MM.1S (cell line): ENCODE measurements at regions not wholly inside any gene's neighbourhood (a gene's known extent, or its start where the extent isn't known, plus 50 kb on each side); places are given as distances from the start of the nearest gene placed in this dataset.

Source experiments
- EZH2phosphoT487 ChIP-seq: fragments of 300-600 bp; sonication (generic); IDR thresholded peaks from 2 replicates; pipeline ENCODE4 v1.6.1; 2018; ENCODE audit warnings: antibody characterized with exemption, low read length
- TF ChIP-seq, protein P1 (sequence below): fragments of 300-600 bp; sonication (generic); IDR thresholded peaks from 2 replicates; pipeline ENCODE4 v1.5.1; 2016; ENCODE audit warnings: antibody characterized with exemption, low read length, mixed read lengths

DNA sequence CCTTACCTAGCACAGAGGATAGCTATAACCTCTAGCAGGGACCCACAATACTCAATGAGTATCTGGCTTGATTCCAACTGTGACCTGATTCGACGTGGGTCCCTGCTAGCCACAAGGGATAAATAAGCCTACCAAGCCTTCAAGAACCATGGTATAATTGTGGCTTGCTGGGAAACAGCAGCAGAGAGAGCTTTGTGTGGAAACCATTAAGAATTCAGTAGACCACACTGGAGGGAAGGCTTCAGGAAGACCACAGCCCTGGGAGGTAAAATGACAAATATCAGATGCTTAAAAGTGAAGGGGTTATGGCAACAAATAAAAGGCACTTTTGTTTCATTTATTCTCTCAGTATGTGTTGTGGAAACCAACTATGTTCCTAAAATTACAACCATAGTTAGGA lies 82.6 kb upstream of the WIPF1 start:
- TF ChIP-seq, protein P1, sequence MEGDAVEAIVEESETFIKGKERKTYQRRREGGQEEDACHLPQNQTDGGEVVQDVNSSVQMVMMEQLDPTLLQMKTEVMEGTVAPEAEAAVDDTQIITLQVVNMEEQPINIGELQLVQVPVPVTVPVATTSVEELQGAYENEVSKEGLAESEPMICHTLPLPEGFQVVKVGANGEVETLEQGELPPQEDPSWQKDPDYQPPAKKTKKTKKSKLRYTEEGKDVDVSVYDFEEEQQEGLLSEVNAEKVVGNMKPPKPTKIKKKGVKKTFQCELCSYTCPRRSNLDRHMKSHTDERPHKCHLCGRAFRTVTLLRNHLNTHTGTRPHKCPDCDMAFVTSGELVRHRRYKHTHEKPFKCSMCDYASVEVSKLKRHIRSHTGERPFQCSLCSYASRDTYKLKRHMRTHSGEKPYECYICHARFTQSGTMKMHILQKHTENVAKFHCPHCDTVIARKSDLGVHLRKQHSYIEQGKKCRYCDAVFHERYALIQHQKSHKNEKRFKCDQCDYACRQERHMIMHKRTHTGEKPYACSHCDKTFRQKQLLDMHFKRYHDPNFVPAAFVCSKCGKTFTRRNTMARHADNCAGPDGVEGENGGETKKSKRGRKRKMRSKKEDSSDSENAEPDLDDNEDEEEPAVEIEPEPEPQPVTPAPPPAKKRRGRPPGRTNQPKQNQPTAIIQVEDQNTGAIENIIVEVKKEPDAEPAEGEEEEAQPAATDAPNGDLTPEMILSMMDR: no peak
- TF ChIP-seq EZH2phosphoT487: no peak
